Activated effector memory CD4-positive, alpha-beta T cell treated with Interleukin-2 at 50 U/mL for 16 hours (primary cell): ENCODE measurements at regions not wholly inside any gene's neighbourhood (a gene's known extent, or its start where the extent isn't known, plus 50 kb on each side); places are given as distances from the start of the nearest gene placed in this dataset.

Experiments
- DNase-seq: peaks from one replicate; pipeline ENCODE4 v3.0.0-alpha.2; 2020

GRCh38 chr11:127461241-127462064 lies 460.9 kb upstream of the KIRREL3 start:
- DNase-seq, result no peak

DNA sequence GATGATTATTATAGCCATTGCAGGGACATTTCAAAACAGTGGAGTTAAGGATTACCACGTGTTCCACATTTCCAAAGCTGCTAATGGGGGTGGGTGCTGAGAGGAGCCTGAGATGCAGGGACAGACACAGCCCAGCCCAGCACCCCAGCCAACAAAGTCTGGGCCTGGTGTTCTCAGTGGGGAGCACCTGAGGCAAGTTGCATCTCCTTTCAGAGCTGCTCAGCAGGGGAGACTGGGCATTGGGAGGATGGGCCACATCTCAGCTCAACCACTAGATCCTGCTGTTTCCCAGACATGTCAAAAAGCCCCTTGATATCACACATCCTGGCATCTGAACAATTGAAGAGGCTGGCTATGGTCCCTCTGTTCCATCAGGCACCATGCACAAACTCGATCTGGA lies 458.0 kb upstream of the KIRREL3 start:
- no peak for DNase-seq

GRCh38 chr11:127454856-127455255 lies 454.3 kb upstream of the KIRREL3 start:
- DNase-seq, result no peak

DNA sequence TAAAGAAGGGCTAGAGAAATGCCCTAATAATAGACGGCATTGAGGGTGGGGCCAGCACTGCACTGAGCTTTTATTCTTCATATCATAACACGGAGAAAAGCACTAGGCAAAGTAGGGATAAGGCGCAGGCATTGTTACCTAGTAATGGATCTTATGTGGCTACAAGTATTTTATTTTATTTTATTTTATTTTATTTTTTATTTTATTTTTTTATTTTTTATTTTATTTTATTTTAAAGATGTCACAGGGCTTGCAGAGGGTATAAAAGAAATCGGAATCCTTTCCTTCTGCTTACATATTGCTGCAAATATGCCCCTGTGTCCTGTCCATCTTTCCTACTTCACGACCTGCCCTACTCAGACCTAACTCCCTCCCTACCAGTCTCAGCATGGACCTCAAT lies 452.0 kb upstream of the KIRREL3 start:
- DNase-seq, result no peak

- DNase-seq, result no peak
Measured at GRCh38 chr11:127451861-127452260, 451.3 kb upstream of the KIRREL3 start.

DNA sequence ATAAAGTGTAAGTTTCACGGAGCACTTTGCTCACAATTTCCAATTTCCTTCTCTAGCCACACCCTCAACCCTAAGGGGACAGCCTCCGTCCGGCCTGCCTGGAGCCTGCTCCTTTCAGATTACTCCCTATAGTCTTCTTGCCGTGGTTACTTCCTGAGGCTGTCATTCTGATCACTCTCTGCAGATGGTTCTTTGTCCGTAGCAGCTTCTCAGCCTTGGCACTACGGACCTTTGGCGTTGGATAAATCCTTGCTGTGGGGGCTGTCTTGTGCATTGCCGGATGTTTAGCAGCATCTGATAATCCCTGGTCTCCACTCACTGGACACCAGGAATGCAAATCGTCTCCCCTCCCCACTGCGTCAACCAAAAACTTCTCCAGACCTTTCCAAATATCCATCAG lies 447.5 kb upstream of the KIRREL3 start:
- DNase-seq, result no peak

DNA sequence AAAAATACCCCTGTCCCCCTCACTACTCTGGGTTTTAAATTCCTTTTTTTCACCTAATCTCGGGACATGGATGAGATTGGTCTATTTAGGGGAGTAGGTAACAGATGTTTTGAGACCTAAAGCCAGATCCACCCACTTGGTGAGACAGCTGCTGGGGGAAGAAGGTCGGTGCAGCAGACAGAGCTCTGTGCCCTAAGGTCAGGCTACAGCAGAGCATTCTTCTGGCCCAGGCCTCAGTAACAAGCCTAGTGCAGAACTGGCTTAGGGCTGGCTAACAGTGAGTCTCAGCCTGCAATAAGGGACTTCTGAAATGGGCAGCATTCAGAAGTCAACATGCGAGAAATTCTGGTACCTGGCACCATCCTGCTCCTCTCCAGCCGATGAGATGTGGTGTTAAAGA lies 444.9 kb upstream of the KIRREL3 start:
- no peak for DNase-seq

- no peak for DNase-seq
Measured at GRCh38 chr11:127443297-127443696, 442.7 kb upstream of the KIRREL3 start.

GRCh38 chr11:127440616-127441015 lies 440.0 kb upstream of the KIRREL3 start:
- DNase-seq, result no peak

- no peak for DNase-seq
Measured at GRCh38 chr11:127425281-127425680, 424.7 kb upstream of the KIRREL3 start.

GRCh38 chr11:127424661-127425060 lies 424.1 kb upstream of the KIRREL3 start:
- DNase-seq, result no peak

DNA sequence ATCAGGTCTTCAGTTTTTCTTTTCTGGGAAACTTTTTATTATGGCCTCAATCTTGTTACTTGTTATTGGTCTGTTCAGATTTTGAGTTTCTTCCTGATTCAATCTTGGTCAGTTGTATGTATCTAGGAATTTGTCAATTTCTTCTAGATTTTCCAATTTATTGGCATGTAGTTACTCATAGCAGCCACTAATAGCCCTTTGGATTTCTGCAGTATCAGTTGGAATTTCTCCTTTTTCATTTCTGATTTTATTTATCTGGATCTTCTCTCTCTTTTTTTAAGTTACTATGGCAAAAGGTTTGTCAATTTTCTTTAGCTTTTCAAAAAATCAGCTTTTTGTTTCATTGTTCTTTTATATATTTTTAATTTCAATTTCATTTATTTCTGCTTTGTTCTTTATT lies 419.6 kb upstream of the KIRREL3 start:
- DNase-seq, result no peak

DNA sequence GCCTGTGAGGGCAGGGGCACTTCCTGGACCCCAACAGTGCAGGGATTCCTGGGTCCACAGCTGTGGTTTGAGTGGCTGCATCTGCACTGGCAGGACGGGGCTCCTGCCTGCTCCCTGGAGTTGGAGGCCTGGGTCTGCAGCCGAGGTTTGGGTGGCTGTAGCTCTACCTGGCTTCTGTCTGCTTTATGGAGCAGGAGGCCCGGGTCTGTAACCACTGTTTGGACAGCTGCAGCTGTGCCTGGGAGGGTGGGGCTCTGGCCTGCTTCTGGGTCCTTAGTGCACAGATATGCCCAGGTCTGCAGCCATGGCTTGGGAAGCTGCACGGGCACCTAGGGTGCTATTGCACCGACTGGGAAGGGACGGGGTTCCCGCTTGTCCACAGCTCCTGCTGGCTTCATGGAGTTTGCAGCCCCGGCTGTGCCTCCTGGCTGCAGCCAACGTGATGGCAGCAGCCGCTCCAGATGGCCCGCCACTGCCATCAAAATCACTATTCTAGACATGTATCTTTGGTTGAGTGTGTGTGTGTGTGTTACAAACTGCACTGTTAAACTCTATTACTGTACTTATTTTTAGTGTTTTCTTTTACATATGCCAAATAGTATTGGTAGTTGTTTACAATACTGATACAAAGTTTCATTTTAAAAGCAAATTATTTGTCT lies 412.3 kb upstream of the KIRREL3 start:
- no peak for DNase-seq

DNA sequence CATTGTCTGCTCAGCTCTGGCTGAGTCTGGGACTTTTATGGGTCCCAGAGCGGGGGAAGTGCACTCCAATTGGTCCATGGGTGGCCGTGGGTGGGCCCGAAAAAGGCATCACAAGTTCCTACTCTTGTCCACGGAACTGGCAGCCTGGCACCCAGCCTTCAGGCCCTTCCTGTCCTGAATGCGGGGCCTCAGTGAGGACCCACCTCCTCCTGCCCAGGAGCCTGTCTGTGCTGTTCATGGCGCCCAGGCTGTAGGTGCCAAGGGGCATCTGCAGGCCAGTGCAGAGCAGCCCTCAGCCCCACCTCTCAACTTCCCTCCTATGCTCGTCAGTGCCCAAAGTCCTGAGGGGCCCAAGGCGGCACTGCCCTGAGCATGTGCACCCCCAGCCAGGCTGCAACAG lies 411.7 kb upstream of the KIRREL3 start:
- DNase-seq, result no peak

GRCh38 chr11:127411283-127411682 lies 410.7 kb upstream of the KIRREL3 start:
- no peak for DNase-seq

GRCh38 chr11:127395034-127395433 lies 394.5 kb upstream of the KIRREL3 start:
- no peak for DNase-seq

DNA sequence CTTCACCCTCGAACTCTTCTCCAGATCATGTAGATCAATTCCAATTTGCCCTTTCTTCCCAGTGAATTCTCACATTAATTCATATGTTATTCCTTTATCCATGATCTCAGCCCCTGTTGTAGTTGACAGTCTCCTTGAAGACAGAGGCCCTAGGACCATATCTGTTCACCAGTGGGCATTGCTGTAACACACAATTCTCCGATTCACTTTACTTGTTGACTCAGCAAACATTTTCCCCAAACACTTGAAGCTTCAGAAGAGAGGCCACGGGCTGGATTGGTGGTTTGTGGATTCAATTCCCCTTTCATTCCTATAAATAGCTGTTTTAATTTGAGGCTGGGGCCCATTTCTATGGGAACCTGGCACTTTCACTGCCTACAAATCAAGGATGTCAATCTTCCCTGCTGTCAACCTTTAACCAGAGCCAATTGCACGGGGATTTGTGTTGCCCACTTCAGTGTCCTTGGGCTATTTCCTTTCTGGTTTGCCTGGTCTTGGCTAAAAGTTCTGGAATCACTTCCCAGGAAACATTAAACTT lies 393.0 kb upstream of the KIRREL3 start:
- DNase-seq, result no peak

- no peak for DNase-seq
Measured at GRCh38 chr11:127392575-127392974, 392.0 kb upstream of the KIRREL3 start.

DNA sequence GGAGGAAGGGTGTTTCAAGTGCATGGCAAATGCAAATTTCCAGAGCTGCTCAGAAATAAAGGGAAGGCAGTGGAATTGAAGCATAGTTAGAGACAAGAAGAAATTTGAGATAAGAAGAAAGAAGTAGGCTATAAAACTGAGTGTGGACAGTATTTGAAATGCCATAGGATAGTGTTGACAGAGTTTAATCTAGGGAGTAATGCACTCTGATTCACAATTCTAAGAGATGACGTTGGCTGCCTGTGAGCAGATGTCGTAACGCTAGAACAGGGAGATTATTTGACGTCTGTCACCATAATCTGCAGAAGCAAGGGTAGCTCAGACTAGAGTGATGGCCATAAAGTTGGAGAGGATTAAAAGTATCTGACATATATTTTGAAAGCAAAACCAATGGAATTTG lies 389.9 kb upstream of the KIRREL3 start:
- no peak for DNase-seq

GRCh38 chr11:127385071-127385470 lies 384.5 kb upstream of the KIRREL3 start:
- DNase-seq, result no peak

GRCh38 chr11:127383026-127383425 lies 382.5 kb upstream of the KIRREL3 start:
- no peak for DNase-seq

DNA sequence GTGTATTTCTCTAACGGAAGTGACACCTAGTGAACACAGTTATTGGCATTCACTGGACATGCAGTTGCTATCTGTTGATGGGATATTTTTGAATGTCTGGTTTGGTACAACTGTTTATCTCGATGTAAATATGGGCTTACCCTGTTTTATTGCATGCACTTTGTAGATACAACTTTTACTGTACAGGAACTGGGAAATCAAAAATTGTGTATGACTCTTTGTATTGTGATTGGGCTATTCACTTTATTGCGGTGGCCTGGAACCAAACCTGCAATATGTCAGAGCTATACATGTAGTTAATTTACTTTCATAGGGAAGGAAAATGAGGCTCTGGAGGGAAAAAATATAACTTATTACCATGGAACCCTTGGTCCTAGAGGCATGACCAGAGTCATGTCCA lies 380.7 kb upstream of the KIRREL3 start:
- DNase-seq, result no peak

- DNase-seq, result no peak
Measured at GRCh38 chr11:127379686-127380085, 379.1 kb upstream of the KIRREL3 start.

- no peak for DNase-seq
Measured at GRCh38 chr11:127376301-127376700, 375.7 kb upstream of the KIRREL3 start.
